Stimulated activated naive CD4-positive, alpha-beta T cell (primary cell): ENCODE measurements at regions not wholly inside any gene's neighbourhood (a gene's known extent, or its start where the extent isn't known, plus 50 kb on each side); places are given as distances from the start of the nearest gene placed in this dataset.
"Not testable (repeated sequence)": the region's sequence is repeated elsewhere in the genome, so short reads cannot be mapped to it uniquely, and the experiment has no call there.

Experiments
- DNase-seq, 6 experiments: peaks; one replicate each; lab custom pipeline; 2025; lab: John Stamatoyannopoulos, UW

DNA sequence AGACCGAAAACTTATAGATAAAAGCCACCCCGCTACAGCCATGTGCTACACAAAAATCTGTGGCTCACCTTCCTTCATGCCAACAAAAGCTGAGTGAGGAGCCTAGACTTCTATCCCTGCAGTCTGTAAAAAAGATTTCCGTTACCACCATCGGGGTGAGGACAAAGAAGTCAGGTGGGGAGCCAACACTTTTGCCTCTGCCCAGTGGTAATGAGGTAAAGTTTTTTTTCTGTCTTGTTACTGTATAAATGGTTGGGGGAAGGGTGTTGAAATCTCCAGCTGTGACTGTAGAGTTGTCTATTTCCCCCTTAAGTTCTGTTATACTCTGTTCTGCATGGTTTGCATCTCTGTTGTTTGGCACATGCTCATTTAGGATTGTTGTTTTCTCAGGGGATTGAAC is 707.8 kb downstream of the FLRT2 start:
- DNase-seq: no peak

DNA sequence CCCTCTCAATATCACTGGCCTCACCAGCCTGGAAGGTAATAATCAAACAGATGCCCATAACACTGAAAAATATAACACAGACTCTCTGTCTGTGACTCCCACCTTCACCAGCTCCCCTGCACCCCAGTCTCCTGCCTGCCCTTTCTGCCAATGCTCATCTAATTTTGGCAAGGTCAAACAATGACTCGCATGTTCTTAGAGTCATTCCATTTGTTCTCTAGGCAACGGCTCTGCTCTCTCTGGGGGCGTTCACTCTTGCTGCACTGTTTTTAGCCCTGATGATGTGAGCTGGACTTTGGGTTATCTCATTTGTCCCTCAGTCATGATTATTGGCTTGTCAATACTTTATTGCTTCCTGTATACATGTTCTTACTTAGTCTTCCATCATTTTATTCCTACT is 691.8 kb downstream of the FLRT2 start:
- DNase-seq: no peak

DNA sequence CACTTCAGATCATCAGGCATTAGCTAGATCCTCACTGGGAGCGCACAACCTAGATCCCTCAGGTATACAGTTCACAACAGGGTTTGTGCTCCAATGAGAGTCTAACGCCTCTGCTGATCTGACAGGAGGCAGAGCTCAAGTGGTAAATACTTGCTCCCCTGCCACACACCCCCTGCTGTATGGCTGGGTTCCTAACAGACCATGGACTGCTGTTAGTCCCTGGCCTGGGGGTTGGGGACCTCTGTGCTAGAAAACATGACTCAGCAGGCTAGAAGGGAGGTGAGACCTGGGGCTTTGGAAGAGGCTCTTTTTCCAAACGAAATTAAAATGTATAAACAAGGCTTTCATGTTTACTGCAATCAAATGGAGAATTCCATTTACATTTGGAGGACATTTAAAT is 691.1 kb downstream of the FLRT2 start:
- DNase-seq: no peak

DNA sequence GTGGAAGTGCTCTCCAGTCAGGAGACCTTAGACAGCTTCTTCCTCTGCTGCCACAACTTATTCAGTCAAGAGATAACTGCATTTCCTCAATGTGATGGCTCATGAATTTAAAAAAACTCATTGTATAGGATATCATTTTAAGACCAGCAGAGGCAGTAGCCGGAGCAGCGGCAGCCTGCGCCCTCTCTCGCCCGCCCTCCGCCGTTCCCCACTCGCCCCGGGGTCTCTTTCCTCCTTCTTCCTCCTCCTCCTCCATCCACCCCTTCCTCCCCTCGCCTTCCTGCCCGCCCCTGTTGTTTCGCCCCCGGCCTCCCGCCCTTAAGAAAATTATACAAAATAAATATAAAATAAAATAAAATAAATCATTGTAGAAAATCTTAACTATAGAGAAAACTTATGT is 687.6 kb downstream of the FLRT2 start:
- DNase-seq: no peak

DNA sequence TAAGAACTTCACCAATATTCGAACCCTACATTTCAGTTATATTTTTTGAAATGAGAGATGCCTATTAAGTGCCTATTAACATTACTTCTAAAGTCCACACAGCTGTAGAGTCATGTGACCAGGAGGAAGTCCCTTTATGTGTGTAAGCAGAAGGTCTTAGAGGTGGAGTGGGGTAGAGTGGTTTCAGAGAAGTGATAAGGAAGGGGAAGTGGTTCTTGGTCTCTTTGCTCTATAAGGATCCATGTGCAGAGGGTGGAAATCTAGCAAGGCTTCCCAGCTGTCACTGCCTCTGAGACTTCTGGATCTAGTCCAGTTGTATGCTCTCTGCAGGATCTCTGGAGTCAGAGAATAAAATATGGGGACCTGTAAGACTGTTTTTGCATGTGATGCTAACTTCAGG is 673.9 kb downstream of the FLRT2 start:
- DNase-seq: no peak

DNA sequence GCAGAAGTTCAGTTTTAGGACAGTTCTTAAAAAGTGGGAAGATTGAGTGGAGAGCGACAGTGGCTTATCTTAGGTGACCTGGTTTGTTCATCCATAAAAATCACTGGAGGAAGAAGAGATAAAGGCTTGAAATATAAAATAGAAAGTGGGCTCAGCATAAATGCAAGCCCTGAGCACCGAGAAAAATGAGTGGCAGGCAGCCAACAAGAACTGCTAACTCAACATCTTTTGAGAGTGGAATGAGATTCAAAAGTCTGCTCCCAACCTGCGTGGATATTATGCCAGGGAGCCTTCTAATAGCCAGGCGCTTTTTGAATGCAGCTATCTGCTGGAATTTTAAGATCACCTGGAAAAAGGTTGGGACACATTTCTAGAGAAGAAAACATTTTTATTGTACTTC is 666.5 kb downstream of the FLRT2 start:
- no peak for DNase-seq

DNA sequence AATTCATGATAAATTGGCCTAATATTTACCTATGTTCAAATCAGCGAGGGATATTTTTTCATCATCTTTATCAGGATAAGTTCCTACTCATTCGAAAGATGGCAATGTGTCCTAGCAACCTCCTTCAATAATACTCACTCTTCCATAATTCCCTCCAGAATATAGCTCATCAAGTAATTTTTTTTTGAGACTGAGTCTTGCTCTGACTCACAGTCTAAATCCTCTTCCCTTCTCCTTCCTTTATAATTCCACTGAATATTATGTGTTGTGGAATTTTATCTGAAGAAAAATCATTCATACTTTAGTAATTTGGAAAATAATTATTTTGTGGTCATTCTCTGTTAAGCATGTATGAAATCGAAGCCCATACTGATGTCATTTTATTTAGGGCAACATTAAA is 663.8 kb downstream of the FLRT2 start:
- DNase-seq: no peak

DNA sequence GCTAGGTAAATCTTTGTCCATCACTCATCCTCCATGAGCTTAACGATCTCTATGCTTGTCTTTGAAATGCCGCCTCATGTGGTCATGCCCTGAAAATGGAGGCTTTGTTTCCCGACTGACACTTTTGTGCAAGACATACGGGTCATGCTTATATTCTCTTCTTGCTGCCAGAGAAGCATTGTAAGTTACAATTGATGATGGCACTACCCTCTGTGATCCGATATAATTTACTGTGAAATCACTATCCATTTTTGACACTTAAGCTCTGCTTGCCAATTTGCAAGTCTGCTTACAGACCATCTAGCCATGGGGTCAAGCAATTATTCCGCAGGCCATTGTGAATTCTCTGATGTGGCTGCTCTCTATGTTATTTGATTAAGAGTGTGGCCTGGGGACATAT is 650.0 kb downstream of the FLRT2 start:
- DNase-seq: no peak

DNA sequence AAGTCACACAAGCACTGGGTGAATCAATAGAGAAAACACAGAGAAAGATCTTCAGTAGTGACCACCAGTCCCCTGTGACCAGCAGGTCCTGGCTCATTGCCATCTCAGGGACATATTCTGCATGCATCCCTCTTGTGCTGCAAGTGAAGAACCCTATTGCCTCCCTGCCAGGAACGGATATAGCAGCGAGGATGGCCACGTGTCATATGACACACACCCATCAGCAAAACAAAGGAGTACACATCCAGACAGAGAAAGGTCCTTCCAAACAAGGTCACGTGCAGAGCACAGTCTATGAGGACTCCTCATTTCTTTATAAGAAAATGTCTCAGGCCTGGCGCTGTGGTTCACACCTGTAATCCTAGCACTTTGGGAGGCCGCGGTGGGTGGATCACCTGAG is 638.4 kb downstream of the FLRT2 start:
- DNase-seq: no peak

DNA sequence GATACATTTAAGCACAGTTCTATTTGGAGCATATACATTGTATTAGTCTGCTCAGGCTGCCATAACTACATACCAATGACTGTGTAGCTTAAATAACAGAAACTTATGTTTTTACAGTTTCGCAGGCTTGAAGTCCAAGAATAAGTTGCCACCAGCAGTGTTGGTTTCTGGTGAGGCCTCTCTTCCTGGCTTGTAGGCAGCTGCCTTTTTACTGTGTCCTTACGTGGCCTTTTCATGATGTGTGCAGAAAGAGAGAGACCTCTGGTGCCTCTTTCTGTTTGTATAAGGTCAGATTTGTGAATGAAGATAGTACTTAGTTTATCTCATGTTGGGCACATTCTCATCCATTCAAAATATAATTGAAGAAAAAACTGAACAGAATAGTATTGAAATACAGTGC is 636.6 kb downstream of the FLRT2 start:
- no peak for DNase-seq

DNA sequence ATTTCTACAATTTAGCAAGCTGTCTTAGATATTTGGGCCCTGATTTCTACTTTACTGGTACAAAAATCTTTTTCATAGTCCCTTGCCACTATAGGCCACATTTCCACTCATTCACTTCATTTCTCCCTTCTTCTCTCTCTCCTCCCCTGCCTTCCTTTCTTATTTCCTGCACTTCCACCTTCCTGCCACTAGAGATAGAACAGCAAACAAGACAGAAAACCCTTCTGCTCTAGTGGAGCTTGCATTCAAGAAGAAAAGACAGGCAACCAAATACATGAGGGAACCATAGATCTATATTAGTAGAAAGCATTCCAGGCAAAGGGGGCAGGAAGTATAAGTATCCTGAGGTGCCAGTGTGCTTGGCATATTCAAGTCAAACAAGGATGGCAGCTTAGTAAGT is 623.5 kb downstream of the FLRT2 start:
- DNase-seq: no peak

DNA sequence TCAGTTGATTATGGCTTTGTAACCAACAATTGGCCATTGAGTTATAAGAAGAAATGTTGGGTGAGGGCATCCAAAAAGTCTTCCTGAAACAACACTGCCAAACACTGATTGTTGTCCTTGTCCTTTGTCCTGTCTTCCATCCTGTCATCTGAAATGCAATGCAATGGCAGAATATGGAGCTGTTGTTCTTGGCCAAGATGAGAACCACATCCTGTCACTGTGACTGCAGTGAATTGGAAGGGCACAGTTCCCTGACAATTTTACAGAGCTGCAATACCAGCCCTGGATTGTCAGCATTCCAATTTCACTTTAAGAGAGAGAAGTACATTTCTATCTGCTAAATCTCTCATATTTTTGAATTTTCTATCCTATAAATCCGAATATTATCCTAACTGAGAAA is 613.3 kb downstream of the FLRT2 start:
- DNase-seq: no peak

DNA sequence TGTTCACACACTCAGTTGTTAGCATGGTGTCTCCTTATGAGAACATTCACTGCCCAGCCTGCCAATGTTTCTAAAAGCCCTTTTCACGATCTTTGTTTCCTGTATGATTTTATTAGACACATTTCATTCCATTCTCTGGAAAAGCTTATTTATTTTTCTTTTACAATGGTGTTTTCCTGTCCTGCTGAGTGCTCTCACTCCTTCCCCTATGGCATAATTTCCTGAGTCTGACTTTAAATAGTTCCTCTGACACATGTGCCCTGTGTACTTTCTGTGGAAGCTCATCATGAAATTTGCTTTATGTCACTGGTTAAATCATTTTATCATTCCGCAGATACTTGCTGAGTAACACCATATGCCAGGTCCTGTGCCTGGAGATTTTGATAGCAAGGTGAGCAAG is 612.0 kb downstream of the FLRT2 start:
- DNase-seq: no peak

DNA sequence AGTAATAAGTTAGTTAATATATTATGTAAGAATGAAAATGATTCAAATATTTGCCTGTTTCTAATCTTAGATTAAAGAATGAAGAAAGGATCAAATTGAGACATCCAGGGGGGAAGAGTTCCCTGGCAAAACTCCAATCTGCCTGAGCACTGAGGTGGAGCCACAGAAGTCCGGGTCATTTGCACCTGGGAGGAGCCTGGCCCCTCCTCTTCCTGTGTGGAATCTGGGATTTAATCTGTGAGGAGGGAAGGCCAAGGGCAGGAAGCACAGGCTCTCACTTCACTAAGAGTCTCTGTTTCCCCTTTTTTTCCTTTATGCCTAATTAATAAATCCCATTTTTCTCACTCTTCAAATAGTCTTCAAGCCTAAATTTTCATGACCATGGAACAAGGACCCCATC is 599.5 kb downstream of the FLRT2 start:
- no peak for DNase-seq

DNA sequence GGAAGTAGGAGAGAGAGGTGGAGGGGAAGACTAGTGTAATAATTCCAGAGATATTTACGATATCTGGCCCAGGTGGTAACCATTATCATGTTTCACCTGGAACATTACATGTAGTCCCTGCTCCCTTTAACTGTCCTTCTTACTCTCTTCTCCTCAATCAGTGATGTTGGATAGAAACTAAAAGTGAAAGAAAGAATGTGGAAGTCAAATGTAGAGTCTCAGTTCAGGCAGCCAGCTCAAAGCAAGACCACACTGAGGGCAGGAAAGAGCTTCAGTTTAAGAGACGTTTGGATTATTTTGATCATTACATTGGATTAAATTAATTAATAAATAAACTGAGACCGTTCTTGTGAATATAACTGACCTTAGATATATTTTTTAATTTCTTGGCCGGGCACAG is 594.4 kb downstream of the FLRT2 start:
- DNase-seq: no peak

DNA sequence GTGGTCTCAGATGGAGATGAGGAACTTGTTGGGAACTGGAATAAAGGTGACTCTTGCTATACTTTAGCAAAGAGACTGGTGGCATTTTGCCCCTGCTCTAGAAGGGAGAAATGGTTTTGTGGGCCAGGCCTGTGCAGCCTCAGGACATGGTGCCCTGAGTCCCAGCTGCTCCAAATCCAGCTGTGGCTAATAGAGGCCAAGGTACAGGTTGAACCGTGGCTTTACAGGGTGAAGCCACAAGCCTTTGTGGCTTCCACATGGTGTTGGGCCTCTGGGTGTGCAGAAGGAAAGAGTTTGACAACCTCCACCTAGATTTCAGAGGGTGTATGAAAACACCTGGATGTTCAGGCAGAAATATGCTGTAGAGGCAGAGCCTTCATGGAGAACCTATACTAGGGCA is 586.0 kb downstream of the FLRT2 start:
- no peak for DNase-seq

DNA sequence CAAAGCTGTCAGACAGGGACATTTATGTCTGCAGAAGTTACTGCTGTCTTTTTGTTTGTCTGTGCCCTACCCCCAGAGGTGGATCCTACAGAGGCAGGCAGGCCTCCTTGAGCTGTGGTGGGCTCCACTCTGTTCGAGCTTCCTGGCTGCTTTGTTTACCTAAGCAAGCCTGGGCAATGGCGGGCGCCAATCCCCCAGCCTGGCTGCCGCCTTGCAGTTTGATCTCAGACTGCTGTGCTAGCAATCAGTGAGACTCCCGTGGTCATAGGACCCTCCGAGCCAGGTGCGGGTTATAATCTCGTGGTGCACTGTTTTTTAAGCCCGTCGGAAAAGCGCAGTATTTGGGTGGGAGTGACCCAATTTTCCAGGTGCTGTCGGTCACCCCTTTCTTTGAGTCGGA is 580.9 kb downstream of the FLRT2 start:
- DNase-seq: not testable (repeated sequence)

DNA sequence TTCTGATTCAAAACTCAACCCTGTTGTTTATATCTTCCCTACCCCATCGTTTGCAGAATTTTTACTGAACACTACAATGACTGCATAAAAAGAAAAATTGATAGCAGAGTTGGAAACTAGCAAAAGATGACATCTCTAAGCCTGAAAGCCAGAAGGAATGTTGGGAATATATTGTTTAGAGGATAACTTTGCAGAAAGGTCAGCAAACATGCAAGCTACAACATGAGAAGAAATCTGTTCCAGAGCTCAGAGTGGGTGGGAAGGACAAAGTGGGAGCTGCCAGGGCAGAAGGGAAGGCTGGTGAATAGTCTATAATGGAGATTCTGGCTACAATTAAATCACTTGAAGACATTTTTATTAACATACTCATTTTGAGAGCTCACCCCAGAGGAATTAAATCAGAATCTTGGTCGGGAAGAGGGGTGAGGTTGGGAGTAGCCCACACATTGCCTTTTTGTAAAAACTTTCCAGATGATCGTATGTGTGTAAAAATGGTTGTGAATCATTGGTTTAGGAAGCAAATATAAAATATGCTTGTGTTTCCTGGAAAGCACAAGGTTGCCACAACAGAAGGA is 574.8 kb downstream of the FLRT2 start:
- DNase-seq: no peak

DNA sequence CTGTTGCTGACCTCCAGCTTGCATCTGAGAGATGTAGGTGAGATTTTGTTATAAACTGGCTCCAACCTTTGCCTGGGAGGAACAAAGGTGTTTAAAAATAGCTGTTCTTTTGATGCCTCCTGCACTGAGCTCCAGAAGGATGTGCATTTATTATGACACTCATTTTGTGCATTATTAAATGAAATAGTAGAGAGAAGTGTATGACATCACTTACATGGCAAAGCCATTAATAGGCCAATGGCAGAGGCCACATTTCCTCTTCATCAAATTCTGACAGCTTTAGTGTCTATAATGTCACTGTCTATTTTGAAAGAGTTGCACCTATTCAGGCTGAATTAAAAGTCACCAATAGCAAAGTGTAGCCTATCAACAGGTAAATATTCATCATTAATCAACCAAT is 564.6 kb downstream of the FLRT2 start:
- no peak for DNase-seq

DNA sequence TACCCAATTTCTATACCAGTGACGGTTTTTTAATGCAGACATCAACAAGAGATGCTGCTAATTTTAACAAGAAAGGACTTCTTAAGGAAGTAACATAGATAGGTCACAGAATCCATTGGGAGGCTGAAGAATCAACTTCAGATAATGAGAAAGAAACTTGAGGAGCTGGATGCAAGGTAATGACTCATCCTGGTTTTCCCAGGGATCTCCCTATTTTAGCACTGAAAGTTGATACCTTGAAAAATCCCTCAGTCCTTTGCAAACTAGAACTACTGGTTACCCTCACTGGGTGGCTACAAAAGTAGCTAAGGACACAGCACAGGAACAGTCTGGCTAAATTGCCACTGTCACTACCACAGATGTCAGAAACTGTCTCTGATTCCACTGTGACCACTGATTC is 561.9 kb downstream of the FLRT2 start:
- no peak for DNase-seq

DNA sequence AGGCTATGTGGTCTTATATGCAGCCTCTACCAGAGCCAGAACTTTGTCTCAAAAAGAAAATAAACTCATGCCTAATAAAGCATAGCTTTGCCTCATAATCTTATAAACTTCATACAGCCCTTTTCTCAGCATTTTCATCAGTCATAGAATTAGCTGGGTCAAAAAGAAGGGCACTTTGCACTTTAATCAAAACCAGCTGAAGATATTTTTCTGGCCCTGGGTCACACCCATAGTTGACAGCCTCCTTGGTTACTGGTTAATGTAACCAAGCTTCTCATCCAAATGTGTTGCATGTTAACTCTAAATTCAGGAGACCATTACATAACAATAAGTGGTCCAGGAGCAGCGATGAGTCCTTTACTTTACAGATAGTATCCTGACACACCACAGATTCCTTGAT is 558.2 kb downstream of the FLRT2 start:
- no peak for DNase-seq

DNA sequence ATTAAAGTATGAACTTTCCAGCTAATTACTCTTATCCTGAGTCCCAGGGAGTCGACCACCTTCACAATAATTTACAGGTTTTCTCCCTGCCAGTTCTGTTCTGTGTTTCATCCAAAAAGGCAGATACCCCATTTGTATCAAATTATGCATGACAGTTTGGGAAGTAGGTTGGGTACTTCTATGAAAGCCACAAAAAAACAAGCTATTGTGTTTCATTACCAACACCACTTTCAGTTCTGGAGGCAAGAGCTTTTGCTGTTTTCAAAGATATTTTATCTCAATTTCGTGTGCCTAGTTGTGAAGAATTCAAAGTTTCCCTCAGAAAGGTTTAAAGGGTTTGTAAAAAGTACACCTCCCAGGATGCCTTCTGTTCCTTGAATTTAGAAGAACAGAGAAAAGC is 557.4 kb downstream of the FLRT2 start:
- DNase-seq: no peak

DNA sequence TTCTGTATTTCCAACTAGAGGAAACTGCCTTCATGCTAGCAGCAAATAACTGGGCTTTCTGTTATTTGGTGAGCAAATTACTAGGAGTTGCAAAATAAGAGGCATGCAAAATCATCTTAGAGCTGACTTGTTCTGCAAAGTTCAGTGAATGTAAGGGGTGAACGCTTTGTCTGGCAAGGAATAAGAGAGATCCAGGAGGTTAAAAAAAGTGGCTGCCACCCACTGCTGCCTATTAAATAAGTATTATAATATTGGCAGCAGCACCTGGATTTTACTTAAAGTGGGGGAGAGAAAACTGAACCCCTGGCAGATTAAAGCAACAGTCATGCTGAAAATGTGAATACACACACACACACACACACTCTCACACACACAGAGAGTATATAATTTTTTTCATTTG is 557.0 kb downstream of the FLRT2 start:
- no peak for DNase-seq

DNA sequence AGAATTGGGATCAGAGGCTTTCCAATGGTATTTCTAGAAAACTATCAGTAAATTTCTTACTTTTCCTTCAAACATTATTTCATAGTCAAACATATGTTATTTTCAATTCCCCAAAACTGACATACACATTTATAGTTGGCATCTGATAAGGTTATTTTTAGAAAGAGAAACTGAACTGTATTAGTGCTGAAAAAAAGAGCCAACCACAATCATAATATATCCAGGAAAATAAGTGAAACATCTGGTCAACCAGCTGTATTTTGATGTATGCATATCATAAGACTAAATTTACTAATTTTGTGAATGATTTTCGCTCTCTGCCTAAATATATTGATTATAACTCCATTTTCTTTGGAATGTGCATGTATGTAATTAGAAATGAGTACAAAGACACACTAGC is 554.2 kb downstream of the FLRT2 start:
- no peak for DNase-seq

DNA sequence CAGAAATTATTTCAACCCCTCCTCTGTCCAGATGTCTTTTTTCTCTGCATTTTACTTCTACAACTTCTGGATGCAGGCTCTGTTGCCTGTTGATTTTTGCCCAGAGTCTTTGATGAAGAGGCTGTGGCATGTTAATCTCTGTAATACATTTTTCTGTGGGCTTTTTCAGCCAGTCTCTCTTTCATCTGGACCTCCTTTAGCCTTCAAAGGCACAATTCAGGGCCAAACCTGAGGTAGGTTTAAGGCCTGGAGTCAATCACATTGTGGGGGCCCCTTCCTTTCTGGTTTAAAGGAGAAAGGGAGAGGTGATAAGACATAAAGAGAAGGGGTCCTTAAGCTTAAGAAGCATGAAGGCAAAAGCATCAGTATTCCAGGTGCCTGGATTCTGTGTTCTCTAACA is 553.7 kb downstream of the FLRT2 start:
- no peak for DNase-seq
